Activated CD8-positive, alpha-beta memory T cell treated with anti-CD3 and anti-CD28 coated beads, Interleukin-2, amount 50 U/mL, for 48 hours (primary cell): ENCODE measurements at regions not wholly inside any gene's neighbourhood (a gene's known extent, or its start where the extent isn't known, plus 50 kb on each side); places are given as distances from the start of the nearest gene placed in this dataset.

ENCODE experiments used
- DNase-seq: peaks from one replicate; pipeline ENCODE4 v3.0.0-alpha.2; 2020

DNA sequence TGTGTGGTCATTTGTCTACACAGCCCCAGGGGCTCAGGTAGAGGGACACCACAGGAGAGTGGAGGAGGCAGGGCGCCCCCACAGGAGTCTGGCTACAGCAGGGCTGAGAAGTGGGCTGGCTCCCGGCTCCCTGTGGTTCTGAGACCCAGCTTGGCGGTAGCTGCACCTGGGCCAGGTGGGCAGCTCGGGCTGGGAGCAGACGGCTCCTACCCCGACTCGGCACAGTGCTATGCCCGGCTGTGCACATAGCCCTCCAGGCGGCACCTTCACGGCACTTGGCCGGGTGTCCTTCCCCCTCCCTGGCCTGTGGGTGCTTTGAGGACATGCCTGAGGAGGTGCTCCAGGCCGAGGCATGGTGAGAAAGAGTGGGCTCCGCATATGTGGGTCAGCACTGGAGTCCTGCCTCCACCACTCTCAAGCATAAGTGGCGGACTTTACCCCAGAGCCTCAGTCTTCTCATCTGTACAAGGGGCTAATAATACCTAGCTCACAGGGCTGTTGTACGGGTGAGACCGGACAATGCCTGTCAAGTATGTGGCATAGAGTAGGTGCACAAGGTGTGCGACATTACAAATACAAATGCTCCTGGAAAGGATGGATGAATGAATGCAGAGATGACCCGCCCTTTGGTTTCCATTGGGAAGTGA is 50.1 kb upstream of the JPH3 start:
- no peak for DNase-seq

DNA sequence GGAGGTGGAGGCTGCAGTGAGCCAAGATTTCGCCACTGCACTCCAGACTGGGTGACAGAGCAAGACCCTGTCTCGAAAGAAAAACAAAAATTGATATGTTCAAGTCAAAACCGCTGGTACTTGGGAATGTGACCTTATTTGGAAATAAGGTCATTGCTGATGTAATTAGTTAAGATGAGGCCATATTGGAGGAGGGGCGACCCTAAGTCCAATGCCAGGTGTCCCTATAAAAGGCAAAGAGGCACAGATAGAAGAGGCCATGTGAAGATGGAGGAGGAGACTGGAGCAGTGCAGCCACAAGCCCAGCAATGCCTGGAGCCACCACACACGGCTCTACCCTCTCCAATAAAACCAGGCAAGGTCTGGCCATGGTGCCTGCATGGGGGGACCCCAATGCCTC is 50.8 kb upstream of the JPH3 start:
- no peak for DNase-seq

DNA sequence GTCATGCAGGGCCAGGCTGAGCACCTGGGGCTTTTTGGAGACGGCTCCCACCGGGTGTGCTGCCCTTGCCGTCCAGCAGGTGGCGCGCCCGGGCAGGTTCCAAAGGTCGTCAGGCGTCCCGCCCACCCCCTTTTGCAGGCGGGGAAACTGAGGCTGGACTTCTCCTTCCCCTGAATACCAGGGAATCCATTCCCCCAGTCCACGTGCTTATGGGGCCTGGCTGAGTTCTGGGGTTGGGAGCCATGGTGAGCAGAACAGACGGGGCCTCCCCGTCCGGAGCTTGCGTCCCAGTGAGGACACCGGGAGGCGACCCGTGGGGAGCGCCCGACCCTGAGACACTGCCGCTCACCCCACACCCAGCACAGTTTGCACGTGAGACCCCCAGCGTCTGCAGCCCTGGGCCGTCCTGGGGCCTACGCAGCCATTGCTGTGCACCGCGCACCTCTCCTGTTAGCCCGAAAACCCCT is 51.8 kb upstream of the JPH3 start:
- peak; percentile 87 for DNase-seq

DNA sequence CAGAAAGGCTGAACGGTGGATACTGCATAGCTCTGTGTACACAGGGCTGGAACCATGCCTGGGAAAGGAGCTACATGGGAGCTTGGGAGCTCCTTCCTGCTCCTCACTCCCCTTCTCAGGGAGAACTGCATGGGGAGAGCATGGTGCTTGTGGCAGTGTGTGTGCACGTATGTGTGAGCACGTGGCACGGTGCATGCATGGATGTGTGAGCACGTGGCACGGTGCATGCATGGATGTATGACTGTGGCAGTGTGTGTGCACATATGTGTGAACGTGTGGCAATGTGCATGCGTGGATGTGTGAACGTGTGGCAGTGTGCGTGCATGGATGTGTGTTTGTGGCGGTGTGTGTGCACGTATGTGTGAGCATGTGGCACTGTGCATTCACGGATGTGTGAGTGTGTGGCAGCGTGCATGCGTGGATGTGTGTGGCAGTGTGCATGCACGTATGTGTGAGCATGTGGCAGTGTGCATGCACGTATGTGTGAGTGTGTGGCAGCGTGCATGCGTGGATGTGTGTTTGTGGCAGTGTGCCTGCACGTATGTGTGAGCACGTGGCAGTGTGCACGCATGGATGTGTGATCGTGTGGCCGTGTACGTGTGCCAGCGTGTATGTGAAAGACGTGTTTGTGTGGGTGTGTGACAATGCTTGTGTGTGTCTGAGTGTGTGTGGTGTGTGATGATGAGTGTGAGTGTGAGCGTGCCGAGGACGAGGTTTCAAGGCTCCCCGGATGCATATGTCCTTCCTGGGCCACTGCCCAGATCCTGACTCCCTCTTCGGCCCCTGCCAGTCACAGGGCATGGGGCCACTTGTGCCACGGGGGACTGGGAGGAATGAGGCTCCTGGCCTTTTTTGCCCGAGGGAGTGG is 52.4 kb upstream of the JPH3 start:
- no peak for DNase-seq

DNA sequence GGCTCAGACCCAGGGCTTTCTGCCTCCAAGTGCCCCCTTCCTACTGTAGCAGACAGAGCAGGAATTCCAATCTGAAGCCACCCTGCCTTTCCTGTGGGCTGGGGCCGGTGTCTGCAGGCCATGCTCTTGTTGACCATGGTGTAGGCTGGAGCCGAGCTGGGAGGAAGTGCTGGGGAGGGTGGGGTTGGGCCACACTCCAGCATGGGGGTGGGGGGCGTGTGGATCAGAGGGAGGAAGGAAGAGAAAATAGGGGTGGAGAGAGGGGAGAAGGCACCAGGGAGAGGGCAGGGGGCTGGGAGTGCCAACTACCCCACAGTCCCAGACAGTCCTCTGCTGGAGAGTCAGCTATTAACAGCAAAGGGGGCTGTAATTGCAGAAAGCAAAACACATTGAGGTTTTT is 54.3 kb upstream of the JPH3 start:
- no peak for DNase-seq

DNA sequence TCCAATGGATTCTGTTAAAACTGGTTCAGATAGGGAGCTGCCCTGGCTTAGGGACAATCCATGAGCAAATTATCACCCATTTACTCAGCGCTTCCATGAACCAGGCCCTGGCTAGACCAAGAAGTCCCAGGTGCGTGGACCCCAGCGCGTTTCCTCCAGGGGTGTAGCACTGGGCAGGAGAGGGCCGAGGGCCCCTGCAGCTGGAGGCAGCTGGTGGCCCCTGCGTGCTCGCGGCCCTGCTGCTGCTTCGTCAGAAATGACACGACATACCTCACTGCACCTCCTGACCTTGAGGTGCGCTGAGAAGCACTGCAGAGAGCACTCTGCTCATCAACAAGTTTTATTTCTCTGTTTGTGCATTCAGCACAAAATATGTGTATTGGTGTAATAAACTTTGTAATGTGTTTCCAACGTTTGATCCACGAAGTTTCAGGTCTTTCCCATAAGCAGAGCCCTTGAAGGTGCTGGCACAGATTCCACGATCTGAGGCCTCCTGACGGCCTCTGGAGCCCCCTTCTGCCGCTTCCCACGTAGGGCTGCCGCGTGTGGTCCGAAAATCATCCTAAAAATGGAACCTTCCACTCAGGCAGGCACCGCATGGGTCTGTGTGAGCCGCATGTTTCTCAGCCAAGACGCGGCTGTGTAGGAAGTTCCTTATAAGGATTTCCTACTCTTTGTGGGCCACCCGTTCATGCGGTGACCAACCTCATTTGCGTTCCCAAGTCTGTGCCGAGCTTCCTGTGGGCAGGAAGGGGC is 50.8 kb upstream of the ZCCHC14 start:
- DNase-seq = no peak

DNA sequence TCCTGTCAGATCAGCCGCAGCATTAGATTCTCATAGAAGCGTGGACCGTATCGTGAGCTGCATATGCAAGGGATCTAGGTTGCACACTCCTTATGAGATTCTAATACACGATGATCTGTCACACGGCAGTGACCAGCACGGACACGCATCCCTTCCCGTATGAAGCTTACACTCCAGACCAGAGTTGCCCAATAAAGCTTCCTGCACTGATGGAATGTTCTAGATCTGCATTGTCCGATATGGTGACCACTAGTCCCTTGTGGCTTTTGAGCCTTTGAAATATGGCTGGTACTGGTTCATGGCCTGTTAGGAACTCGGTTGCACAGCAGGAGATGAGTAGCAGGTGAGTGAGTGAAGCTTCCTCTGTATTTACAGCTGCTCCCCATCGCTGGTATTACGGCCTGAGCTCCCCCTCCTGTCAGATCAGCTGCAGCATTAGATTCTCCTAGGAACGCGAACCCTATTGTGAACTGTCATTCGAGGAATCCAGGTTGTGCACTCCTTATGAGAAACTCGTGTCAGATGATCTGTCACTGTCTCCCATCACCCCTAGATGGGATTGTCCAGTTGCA is 49.8 kb upstream of the ZCCHC14 start:
- DNase-seq = no peak
